ENCODE measurements at regions not wholly inside any gene's neighbourhood (a gene's known extent, or its start where the extent isn't known, plus 50 kb on each side); places are given as distances from the start of the nearest gene placed in this dataset.

GRCh38 chr3:106673926-106674569 is 703.2 kb upstream of the CCDC54 start:
- Histone ChIP-seq H3K4me1 (ENCODE audit: control insufficient read depth in 2 of 2, insufficient read depth in 2 of 2, low read length in 1 of 2) (no peaks in the 10 kb centered on the region), H3K4me3 (ENCODE audit: low read depth in 1 of 2, low read length in 2 of 2) (no peak overlapping the region), H3K27ac (ENCODE audit: low read depth in 2 of 2, low read length in 1 of 2) (no peak overlapping the region), H3K27me3 (ENCODE audit: control insufficient read depth in 1 of 2, insufficient read depth in 2 of 2, low read length in 2 of 2) (no peaks in the 10 kb centered on the region), H3K9me3 (ENCODE audit: control insufficient read depth in 2 of 2, insufficient read depth in 1 of 2, low read depth in 1 of 2, low read length in 1 of 2) (no peaks in the 10 kb centered on the region), H3K36me3 (ENCODE audit: control insufficient read depth in 2 of 2, insufficient read depth in 2 of 2, low read length in 1 of 2) (no peaks in the 10 kb centered on the region)
- 70 to 77% methylated on average over 2 of the region's 2 CpGs for WGBS, 2 donors

GRCh38 chr3:106675451-106675850 is 701.8 kb upstream of the CCDC54 start:
- 82 to 84% methylated on average over 2 of the region's 2 CpGs for WGBS, 2 donors
- Histone ChIP-seq H3K36me3 (ENCODE audit: control insufficient read depth in 2 of 2, insufficient read depth in 2 of 2, low read length in 1 of 2) (no peaks in the 10 kb centered on the region), H3K9me3 (ENCODE audit: control insufficient read depth in 2 of 2, insufficient read depth in 1 of 2, low read depth in 1 of 2, low read length in 1 of 2) (no peaks in the 10 kb centered on the region), H3K4me3 (ENCODE audit: low read depth in 1 of 2, low read length in 2 of 2) (no peak overlapping the region), H3K4me1 (ENCODE audit: control insufficient read depth in 2 of 2, insufficient read depth in 2 of 2, low read length in 1 of 2) (no peaks in the 10 kb centered on the region), H3K27ac (ENCODE audit: low read depth in 2 of 2, low read length in 1 of 2) (no peak overlapping the region), H3K27me3 (ENCODE audit: control insufficient read depth in 1 of 2, insufficient read depth in 2 of 2, low read length in 2 of 2) (no peaks in the 10 kb centered on the region)

- 85 to 86% methylated on average over 12 of the region's 12 CpGs for WGBS, 2 donors
- H3K27ac ChIP-seq (ENCODE audit: low read depth in 2 of 2, low read length in 1 of 2): no peak overlapping the region
- no peaks in the 10 kb centered on the region for H3K9me3 ChIP-seq (ENCODE audit: control insufficient read depth in 2 of 2, insufficient read depth in 1 of 2, low read depth in 1 of 2, low read length in 1 of 2)
- H3K27me3 ChIP-seq (ENCODE audit: control insufficient read depth in 1 of 2, insufficient read depth in 2 of 2, low read length in 2 of 2): no peaks in the 10 kb centered on the region
- H3K36me3 ChIP-seq (ENCODE audit: control insufficient read depth in 2 of 2, insufficient read depth in 2 of 2, low read length in 1 of 2): no peaks in the 10 kb centered on the region
- no peak overlapping the region for H3K4me3 ChIP-seq (ENCODE audit: low read depth in 1 of 2, low read length in 2 of 2)
- no peaks in the 10 kb centered on the region for H3K4me1 ChIP-seq (ENCODE audit: control insufficient read depth in 2 of 2, insufficient read depth in 2 of 2, low read length in 1 of 2)
Measured at GRCh38 chr3:106678657-106679390, 698.4 kb upstream of the CCDC54 start.

GRCh38 chr3:106683953-106684620 is 693.2 kb upstream of the CCDC54 start:
- Histone ChIP-seq H3K4me3 (ENCODE audit: low read depth in 1 of 2, low read length in 2 of 2) (no peak overlapping the region), H3K4me1 (ENCODE audit: control insufficient read depth in 2 of 2, insufficient read depth in 2 of 2, low read length in 1 of 2) (no peaks in the 10 kb centered on the region), H3K36me3 (ENCODE audit: control insufficient read depth in 2 of 2, insufficient read depth in 2 of 2, low read length in 1 of 2) (no peaks in the 10 kb centered on the region), H3K27me3 (ENCODE audit: control insufficient read depth in 1 of 2, insufficient read depth in 2 of 2, low read length in 2 of 2) (no peaks in the 10 kb centered on the region), H3K9me3 (ENCODE audit: control insufficient read depth in 2 of 2, insufficient read depth in 1 of 2, low read depth in 1 of 2, low read length in 1 of 2) (no peaks in the 10 kb centered on the region), H3K27ac (ENCODE audit: low read depth in 2 of 2, low read length in 1 of 2) (no peak overlapping the region)

GRCh38 chr3:106685745-106686144 is 691.5 kb upstream of the CCDC54 start:
- 64 to 76% methylated on average over 5 of the region's 5 CpGs for WGBS, 2 donors
- Histone ChIP-seq H3K4me3 (ENCODE audit: low read depth in 1 of 2, low read length in 2 of 2) (no peak overlapping the region), H3K9me3 (ENCODE audit: control insufficient read depth in 2 of 2, insufficient read depth in 1 of 2, low read depth in 1 of 2, low read length in 1 of 2) (no peaks in the 10 kb centered on the region), H3K27ac (ENCODE audit: low read depth in 2 of 2, low read length in 1 of 2) (no peak overlapping the region), H3K36me3 (ENCODE audit: control insufficient read depth in 2 of 2, insufficient read depth in 2 of 2, low read length in 1 of 2) (no peaks in the 10 kb centered on the region), H3K4me1 (ENCODE audit: control insufficient read depth in 2 of 2, insufficient read depth in 2 of 2, low read length in 1 of 2) (no peaks in the 10 kb centered on the region), H3K27me3 (ENCODE audit: control insufficient read depth in 1 of 2, insufficient read depth in 2 of 2, low read length in 2 of 2) (no peaks in the 10 kb centered on the region)

GRCh38 chr3:106687905-106688304 is 689.3 kb upstream of the CCDC54 start:
- H3K9me3 ChIP-seq (ENCODE audit: control insufficient read depth in 2 of 2, insufficient read depth in 1 of 2, low read depth in 1 of 2, low read length in 1 of 2): no peaks in the 10 kb centered on the region
- H3K4me3 ChIP-seq (ENCODE audit: low read depth in 1 of 2, low read length in 2 of 2): no peak overlapping the region
- 81 to 87% methylated on average over 3 of the region's 3 CpGs for WGBS, 2 donors
- no peaks in the 10 kb centered on the region for H3K36me3 ChIP-seq (ENCODE audit: control insufficient read depth in 2 of 2, insufficient read depth in 2 of 2, low read length in 1 of 2)
- H3K27ac ChIP-seq (ENCODE audit: low read depth in 2 of 2, low read length in 1 of 2): no peak overlapping the region
- no peaks in the 10 kb centered on the region for H3K4me1 ChIP-seq (ENCODE audit: control insufficient read depth in 2 of 2, insufficient read depth in 2 of 2, low read length in 1 of 2)
- no peaks in the 10 kb centered on the region for H3K27me3 ChIP-seq (ENCODE audit: control insufficient read depth in 1 of 2, insufficient read depth in 2 of 2, low read length in 2 of 2)

GRCh38 chr3:106688464-106688863 is 688.8 kb upstream of the CCDC54 start:
- Histone ChIP-seq H3K36me3 (ENCODE audit: control insufficient read depth in 2 of 2, insufficient read depth in 2 of 2, low read length in 1 of 2) (no peaks in the 10 kb centered on the region), H3K9me3 (ENCODE audit: control insufficient read depth in 2 of 2, insufficient read depth in 1 of 2, low read depth in 1 of 2, low read length in 1 of 2) (no peaks in the 10 kb centered on the region), H3K27me3 (ENCODE audit: control insufficient read depth in 1 of 2, insufficient read depth in 2 of 2, low read length in 2 of 2) (no peaks in the 10 kb centered on the region), H3K4me1 (ENCODE audit: control insufficient read depth in 2 of 2, insufficient read depth in 2 of 2, low read length in 1 of 2) (no peaks in the 10 kb centered on the region), H3K4me3 (ENCODE audit: low read depth in 1 of 2, low read length in 2 of 2) (no peak overlapping the region), H3K27ac (ENCODE audit: low read depth in 2 of 2, low read length in 1 of 2) (no peak overlapping the region)
- WGBS, 2 donors: 25 to 28% methylated on average over 2 of the region's 2 CpGs

GRCh38 chr3:106691476-106691875 is 685.8 kb upstream of the CCDC54 start:
- H3K36me3 ChIP-seq (ENCODE audit: control insufficient read depth in 2 of 2, insufficient read depth in 2 of 2, low read length in 1 of 2): no peaks in the 10 kb centered on the region
- H3K4me1 ChIP-seq (ENCODE audit: control insufficient read depth in 2 of 2, insufficient read depth in 2 of 2, low read length in 1 of 2): no peaks in the 10 kb centered on the region
- H3K9me3 ChIP-seq (ENCODE audit: control insufficient read depth in 2 of 2, insufficient read depth in 1 of 2, low read depth in 1 of 2, low read length in 1 of 2): no peaks in the 10 kb centered on the region
- no peak overlapping the region for H3K27ac ChIP-seq (ENCODE audit: low read depth in 2 of 2, low read length in 1 of 2)
- no peak overlapping the region for H3K4me3 ChIP-seq (ENCODE audit: low read depth in 1 of 2, low read length in 2 of 2)
- H3K27me3 ChIP-seq (ENCODE audit: control insufficient read depth in 1 of 2, insufficient read depth in 2 of 2, low read length in 2 of 2): no peaks in the 10 kb centered on the region
- 76 to 83% methylated on average over 4 of the region's 4 CpGs for WGBS, 2 donors

GRCh38 chr3:106692624-106693023 is 684.6 kb upstream of the CCDC54 start:
- H3K36me3 ChIP-seq (ENCODE audit: control insufficient read depth in 2 of 2, insufficient read depth in 2 of 2, low read length in 1 of 2): no peaks in the 10 kb centered on the region
- H3K9me3 ChIP-seq (ENCODE audit: control insufficient read depth in 2 of 2, insufficient read depth in 1 of 2, low read depth in 1 of 2, low read length in 1 of 2): no peaks in the 10 kb centered on the region
- no peak overlapping the region for H3K4me3 ChIP-seq (ENCODE audit: low read depth in 1 of 2, low read length in 2 of 2)
- 75 to 88% methylated on average over 3 of the region's 3 CpGs for WGBS, 2 donors
- H3K27me3 ChIP-seq (ENCODE audit: control insufficient read depth in 1 of 2, insufficient read depth in 2 of 2, low read length in 2 of 2): no peaks in the 10 kb centered on the region
- no peak overlapping the region for H3K27ac ChIP-seq (ENCODE audit: low read depth in 2 of 2, low read length in 1 of 2)
- H3K4me1 ChIP-seq (ENCODE audit: control insufficient read depth in 2 of 2, insufficient read depth in 2 of 2, low read length in 1 of 2): no peaks in the 10 kb centered on the region
